Heart left ventricle (tissue), 16 donors: ENCODE measurements at regions not wholly inside any gene's neighbourhood (a gene's known extent, or its start where the extent isn't known, plus 50 kb on each side); places are given as distances from the start of the nearest gene placed in this dataset.

ENCODE experiments used
- ATAC-seq, 4 donors: fragments of 200-7000 bp; cut with Tn5 transposase; one replicate each; pipeline ENCODE4 v1.9.1; 2020 to 2022; ENCODE audit warnings: moderate library complexity in 4 of 4, mild to moderate bottlenecking in 3 of 4, moderate number of reproducible peaks in 1 of 4
- DNase-seq, 5 donors: peaks; one replicate each; pipeline ENCODE4 v3.0.0-alpha.2; 2020
- H3K27ac ChIP-seq, 12 donors: fragments of 200-600 bp; sonication (generic) in 4 of 12; one replicate each; pipeline versions ENCODE4 v1.5.0 to v1.8.0; 2016 to 2022; ENCODE audit warnings: mild to moderate bottlenecking in 2 of 12
- H3K27me3 ChIP-seq, 9 donors: fragments of 200-600 bp; sonication (generic) in 2 of 9; one replicate each; pipeline versions ENCODE4 v1.5.1 to v1.8.0; 2016 to 2022; ENCODE audit warnings: mild to moderate bottlenecking in 3 of 9
- H3K36me3 ChIP-seq, 9 donors: fragments of 200-600 bp; sonication (generic) in 2 of 9; one replicate each; pipeline versions ENCODE4 v1.5.0 to v1.8.0; 2018 to 2022; ENCODE audit warnings: mild to moderate bottlenecking in 2 of 9
- H3K4me1 ChIP-seq, 12 donors: fragments of 200-600 bp; sonication (generic) in 4 of 12; one replicate each; pipeline versions ENCODE4 v1.5.0 to v1.8.0; 2016 to 2022; ENCODE audit warnings: mild to moderate bottlenecking in 3 of 12
- H3K4me3 ChIP-seq, 12 donors: fragments of 200-600 bp; sonication (generic) in 4 of 12; one replicate each; pipeline versions ENCODE4 v1.5.0 to v1.8.0; 2017 to 2022; ENCODE audit warnings: mild to moderate bottlenecking in 9 of 12, moderate library complexity in 4 of 12
- H3K9me3 ChIP-seq, 12 donors: fragments of 200-600 bp; sonication (generic) in 4 of 12; one replicate each; pipeline versions ENCODE4 v1.5.0 to v1.8.0; 2016 to 2022; ENCODE audit warnings: mild to moderate bottlenecking in 1 of 12
- CTCF ChIP-seq, 12 donors: fragments of 200-600 bp; sonication (generic) in 4 of 12; IDR thresholded peaks; one replicate each; pipeline versions ENCODE4 v1.5.0 to v1.8.0; 2018 to 2022; ENCODE audit warnings: antibody characterized with exemption in 12 of 12, mild to moderate bottlenecking in 5 of 12
- POLR2A ChIP-seq, 2 donors: fragments of 450-650 bp; IDR thresholded peaks; one replicate each; pipeline ENCODE4 v1.6.1; 2017; ENCODE audit warnings: antibody characterized with exemption in 2 of 2, mild to moderate bottlenecking in 2 of 2, moderate library complexity in 2 of 2
- WGBS, 4 donors: extraction: QIAGEN DNeasy Blood & Tissue Kit in 2 of 4; methylation state at CpG; one replicate each; pipeline versions ENCODE4 v1.1.5 to v1.1.7; 2013 to 2018; 5-methylcytosine and 5-hydroxymethylcytosine counted together
- intact Hi-C, 10 donors: fragments of 100-400 bp; cut with DNase I; formaldehyde crosslinking; loops; one replicate each; pipeline versions ENCODE4 v1.11.1 to v1.14.2; 2022
- donor health status: ischemic (EF 13 %, LVEDD 7.1; RV severe dilation, severe dysfunction).
- donor health status: healthy with polysubstance abuse.
- donor health status: DM: no; HTN: yes; CAD: no.
- donor health status: DM: no; HTN: no; CAD: no.
- donor health status: ischemic (EF 25% LVEDD 6.9; RV normal size, moderate dysfunction).
- donor health status: ischemic (EF 25% LVEDD 5.7; RV mildly dilated, moderate dysfunction).
- donor health status: healthy.
- donor health status: DM: yes; HTN: yes; CAD: no.
- donor health status: ischemic (EF 35%, LVEDD 5.7; RV mildly dilated, moderate dysfunction).
- donor health status: nonischemic (EF 11% LVEDD 7.7; RV severe dilation, severe dysfunction).
- donor health status: DM: yes; HTN: yes; CAD: no.
- donor health status: PGD.
- donor health status: ischemic (EF 29% LVEDD 5.4; RV normal size, mild dysfunction).
- donor health status: nonischemic (EF 23%, LVEDD 6.1; RV moderate dilation, normal function).

- ATAC-seq: no peak
- 86 to 96% (median 90%) methylated on average over 1 of the region's 1 CpG for WGBS, 4 donors
- no peak overlapping the region for H3K4me3 ChIP-seq
- no peak for DNase-seq
- H3K27me3 ChIP-seq: no peaks in the 10 kb centered on the region
- H3K4me1 ChIP-seq: no peaks in the 10 kb centered on the region
- intact Hi-C loops: no loop called here
- H3K9me3 ChIP-seq: no peaks in the 10 kb centered on the region
- no peak overlapping the region for H3K27ac ChIP-seq
- TF ChIP-seq CTCF (IDR thresholded peaks at IDR 0.05): no peak
- TF ChIP-seq POLR2A (IDR thresholded peaks at IDR 0.05): no peak
- no peaks in the 10 kb centered on the region for H3K36me3 ChIP-seq
Observed at GRCh38 chr3:162665684-162666391, 1169.2 kb downstream of the OTOL1 start.

- ATAC-seq (no peak), DNase-seq (no peak)
- no peak for TF ChIP-seq POLR2A (IDR thresholded peaks at IDR 0.05)
- TF ChIP-seq CTCF (IDR thresholded peaks at IDR 0.05): no peak
- Histone ChIP-seq H3K27ac (no peak overlapping the region), H3K9me3 (no peaks in the 10 kb centered on the region), H3K36me3 (no peaks in the 10 kb centered on the region), H3K27me3 (no peaks in the 10 kb centered on the region), H3K4me1 (no peaks in the 10 kb centered on the region), H3K4me3 (no peak overlapping the region)
- intact Hi-C loops: no loop called here
- 85 to 91% (median 88%) methylated on average over 10 of the region's 10 CpGs for WGBS, 4 donors
Observed at GRCh38 chr3:162666835-162667234, 1170.2 kb downstream of the OTOL1 start.

- no peak overlapping the region for H3K27ac ChIP-seq
- no peaks in the 10 kb centered on the region for H3K4me1 ChIP-seq
- DNase-seq (no peak), ATAC-seq (no peak)
- H3K9me3 ChIP-seq: no peaks in the 10 kb centered on the region
- H3K4me3 ChIP-seq: no peak overlapping the region
- TF ChIP-seq CTCF (IDR thresholded peaks at IDR 0.05) (no peak), POLR2A (IDR thresholded peaks at IDR 0.05) (no peak)
- H3K27me3 ChIP-seq: no peaks in the 10 kb centered on the region
- intact Hi-C loops: no loop called here
- no peaks in the 10 kb centered on the region for H3K36me3 ChIP-seq
Observed at GRCh38 chr3:162670181-162670580, 1173.6 kb downstream of the OTOL1 start.

- Histone ChIP-seq H3K4me3 (no peak overlapping the region), H3K9me3 (no peaks in the 10 kb centered on the region), H3K4me1 (peaks cover 0 to 11% (median 0%) of the 10 kb centered on the region in 12 donors), H3K27ac (no peak overlapping the region), H3K36me3 (no peaks in the 10 kb centered on the region), H3K27me3 (no peaks in the 10 kb centered on the region)
- ATAC-seq: no peak
- DNase-seq: no peak
- intact Hi-C loops: no loop called here
- no peak for TF ChIP-seq CTCF (IDR thresholded peaks at IDR 0.05)
- no peak for TF ChIP-seq POLR2A (IDR thresholded peaks at IDR 0.05)
- 43 to 49% (median 47%) methylated on average over 1 of the region's 1 CpG for WGBS, 4 donors
Observed at GRCh38 chr3:162677475-162677874, 1180.9 kb downstream of the OTOL1 start.
